ENCODE measurements at regions not wholly inside any gene's neighbourhood (a gene's known extent, or its start where the extent isn't known, plus 50 kb on each side); places are given as distances from the start of the nearest gene placed in this dataset.

DNA sequence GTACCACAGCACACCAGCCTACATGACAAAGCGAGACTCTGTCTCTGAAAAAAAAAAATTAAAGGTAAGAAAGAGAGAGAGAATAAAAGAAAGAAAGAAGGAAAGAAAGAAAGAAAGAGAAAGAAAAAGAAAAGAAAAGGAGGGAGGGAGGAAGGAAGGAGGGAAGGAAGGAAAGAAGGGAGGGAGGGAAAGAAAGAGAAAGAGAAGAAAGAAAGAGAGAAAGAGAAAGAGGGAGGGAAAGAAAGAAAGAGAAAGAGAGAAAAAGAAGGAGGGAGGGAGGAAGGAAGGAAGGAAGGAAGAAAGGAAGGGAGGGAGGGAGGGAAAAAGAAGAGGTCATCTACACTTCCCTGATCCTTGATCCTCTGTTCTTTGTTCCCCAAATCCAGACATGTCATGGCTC is 104.8 kb upstream of the GJB5 start:
- H3K9ac ChIP-seq (ENCODE audit: insufficient read depth in 1 of 2, low read depth in 2 of 2, low read length in 2 of 2) = no peak overlapping the region
- no peaks in the 10 kb centered on the region for H4K20me1 ChIP-seq (replicated peaks; ENCODE audit: control insufficient read depth, insufficient read depth, low read length)
- ATAC-seq (no peak), DNase-seq (ENCODE audit: extremely low read depth in 1 of 4, low spot score in 3 of 4) (no peak), FAIRE-seq (no peak)
- H3K27me3 ChIP-seq (ENCODE audit: control insufficient read depth in 2 of 2, insufficient read depth in 2 of 2, low read length in 2 of 2) = peaks cover 2 to 13% of the 10 kb centered on the region in 2 experiments; a peak in 3 of 5 replicates
- no peak overlapping the region for H3K4me3 ChIP-seq
- no peaks in the 10 kb centered on the region for H3K9me3 ChIP-seq (replicated peaks; ENCODE audit: control insufficient read depth, insufficient read depth, low read depth, low read length)
- H3K36me3 ChIP-seq (ENCODE audit: control insufficient read depth, insufficient read depth, low read length) = no peaks in the 10 kb centered on the region
- H2AFZ ChIP-seq (ENCODE audit: low read depth, low read length) = no peak overlapping the region
- H3K4me1 ChIP-seq (replicated peaks in 1 of 2; ENCODE audit: control insufficient read depth in 2 of 2, insufficient read depth in 2 of 2, low read length in 2 of 2) = peaks cover 0 to 4% of the 10 kb centered on the region in 2 experiments; a peak in 1 of 5 replicates
- intact Hi-C loops (cut with micrococcal nuclease) (no loop called here), in situ Hi-C loops (cut with MboI) (no loop called here)
- ChIA-PET CTCF (ENCODE audit: low intra/inter-chr PET ratio) (no interaction called here), POLR2A (no interaction called here)
- no peaks in the 10 kb centered on the region for H3K79me2 ChIP-seq (ENCODE audit: control insufficient read depth, insufficient read depth, low read length)
- WGBS (ENCODE audit: insufficient coverage, low coverage, missing lambda C conversion rate) = 0% methylated on average over 1 of the region's 1 CpG
- no TSS peak for BruUV-seq (replicated peaks)
- 0 out of 2 replicates have a peak, but pooled peaks have one; percentile 17 for TF ChIP-seq ELF4 (CRISPR knock-in tag; IDR thresholded peaks at IDR 0.05)
- no peak for TF ChIP-seq KDM1A (IDR thresholded peaks at IDR 0.05)
- TF ChIP-seq ZNF57 (CRISPR knock-in tag; IDR thresholded peaks at IDR 0.05) = no peak
- TF ChIP-seq NELFE (IDR thresholded peaks at IDR 0.05; ENCODE audit: insufficient read depth, insufficient read length) = no peak
- TF ChIP-seq, protein P1, sequence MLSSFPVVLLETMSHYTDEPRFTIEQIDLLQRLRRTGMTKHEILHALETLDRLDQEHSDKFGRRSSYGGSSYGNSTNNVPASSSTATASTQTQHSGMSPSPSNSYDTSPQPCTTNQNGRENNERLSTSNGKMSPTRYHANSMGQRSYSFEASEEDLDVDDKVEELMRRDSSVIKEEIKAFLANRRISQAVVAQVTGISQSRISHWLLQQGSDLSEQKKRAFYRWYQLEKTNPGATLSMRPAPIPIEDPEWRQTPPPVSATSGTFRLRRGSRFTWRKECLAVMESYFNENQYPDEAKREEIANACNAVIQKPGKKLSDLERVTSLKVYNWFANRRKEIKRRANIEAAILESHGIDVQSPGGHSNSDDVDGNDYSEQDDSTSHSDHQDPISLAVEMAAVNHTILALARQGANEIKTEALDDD (IDR thresholded peaks at IDR 0.05) = no peak
- TF ChIP-seq, protein P2, sequence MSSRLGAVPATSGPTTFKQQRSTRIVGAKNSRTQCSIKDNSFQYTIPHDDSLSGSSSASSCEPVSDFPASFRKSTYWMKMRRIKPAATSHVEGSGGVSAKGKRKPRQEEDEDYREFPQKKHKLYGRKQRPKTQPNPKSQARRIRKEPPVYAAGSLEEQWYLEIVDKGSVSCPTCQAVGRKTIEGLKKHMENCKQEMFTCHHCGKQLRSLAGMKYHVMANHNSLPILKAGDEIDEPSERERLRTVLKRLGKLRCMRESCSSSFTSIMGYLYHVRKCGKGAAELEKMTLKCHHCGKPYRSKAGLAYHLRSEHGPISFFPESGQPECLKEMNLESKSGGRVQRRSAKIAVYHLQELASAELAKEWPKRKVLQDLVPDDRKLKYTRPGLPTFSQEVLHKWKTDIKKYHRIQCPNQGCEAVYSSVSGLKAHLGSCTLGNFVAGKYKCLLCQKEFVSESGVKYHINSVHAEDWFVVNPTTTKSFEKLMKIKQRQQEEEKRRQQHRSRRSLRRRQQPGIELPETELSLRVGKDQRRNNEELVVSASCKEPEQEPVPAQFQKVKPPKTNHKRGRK (tag; IDR thresholded peaks at IDR 0.05) = peak; percentile 90
- no peaks in the 10 kb centered on the region for H3K9me1 ChIP-seq (ENCODE audit: control insufficient read depth, insufficient read depth, low read length)
- no peak overlapping the region for H3K27ac ChIP-seq (ENCODE audit: extremely low read depth, low read depth, low read length)
- no peak overlapping the region for H3K4me2 ChIP-seq (ENCODE audit: insufficient read depth, low read length)

Measured in K562 (cell line).